ENCODE measurements at regions not wholly inside any gene's neighbourhood (a gene's known extent, or its start where the extent isn't known, plus 50 kb on each side); places are given as distances from the start of the nearest gene placed in this dataset.

GRCh38 chr4:83709627-83710026, 173.7 kb downstream of the GPAT3 start:
- TF ChIP-seq CHD1 (IDR thresholded peaks at IDR 0.05; ENCODE audit: low read depth, low read length) (no peak), ELK1 (IDR thresholded peaks at IDR 0.05; ENCODE audit: borderline replicate concordance, low read depth, low read length) (no peak)
- 45% methylated on average over 2 of the region's 7 CpGs; no CpG with 5 or more reads in 1 of the 2 experiments for WGBS, 2 experiments (ENCODE audit: extremely low coverage in 2 of 2, insufficient read length in 1 of 2)
- intact Hi-C loops (cut with micrococcal nuclease) (no loop called here), dilution Hi-C loops (cut with HindIII; ENCODE audit: low sequenced_read_pairs, unreplicated experiment) (no loop called here), in situ Hi-C loops (cut with MboI; ENCODE audit: low sequenced_read_pairs) (no loop called here)
- H3K4me1 ChIP-seq (ENCODE audit: control insufficient read depth, insufficient read depth, low read length): no peaks in the 10 kb centered on the region
- H3K79me1 ChIP-seq (ENCODE audit: low read depth in 1 of 2, low read length in 2 of 2): no peaks in the 10 kb centered on the region
- no peak overlapping the region for H3K18ac ChIP-seq (ENCODE audit: low read depth, low read length)
- no peak overlapping the region for H4K8ac ChIP-seq (ENCODE audit: low read depth in 2 of 2, low read length in 2 of 2)
- no peak overlapping the region for H2BK15ac ChIP-seq (ENCODE audit: low read depth, low read length)
- H2AFZ ChIP-seq (replicated peaks; ENCODE audit: low read length, poor library complexity): no peak overlapping the region
- H4K20me1 ChIP-seq (ENCODE audit: insufficient read depth, low read length): no peaks in the 10 kb centered on the region
- no peak overlapping the region for H3K4ac ChIP-seq (ENCODE audit: low read depth, low read length)
- no peak overlapping the region for H4K5ac ChIP-seq (ENCODE audit: low read depth, low read length)
- CTCF ChIA-PET: no interaction called here
- POLR2A ChIA-PET (ENCODE audit: unreplicated experiment): no interaction called here
- H3K56ac ChIP-seq (ENCODE audit: extremely low read depth, insufficient read depth, low read length): no peak overlapping the region
- no peak overlapping the region for H3K27ac ChIP-seq (ENCODE audit: insufficient read depth, low read length)
- ATAC-seq (ENCODE audit: low read depth) (no peak), DNase-seq (no peak)
- peaks cover 4% of the 10 kb centered on the region for H3K27me3 ChIP-seq (ENCODE audit: control insufficient read depth, insufficient read depth, low read length)
- no peak overlapping the region for H2AK9ac ChIP-seq (replicated peaks; ENCODE audit: low read depth, low read length, poor library complexity)
- no peak overlapping the region for H3K9ac ChIP-seq (ENCODE audit: low read depth, low read length)
- H3K9me3 ChIP-seq (ENCODE audit: control insufficient read depth, insufficient read depth, low read length): no peaks in the 10 kb centered on the region
- no peaks in the 10 kb centered on the region for H3K36me3 ChIP-seq (ENCODE audit: control insufficient read depth, insufficient read depth, low read length)
- no TSS peak for BruUV-seq (replicated peaks)
- no peak overlapping the region for H2AK5ac ChIP-seq (ENCODE audit: low read depth, low read length)
- H3K4me2 ChIP-seq (ENCODE audit: low read depth, low read length): no peak overlapping the region
- H2BK20ac ChIP-seq (ENCODE audit: low read depth, low read length): no peak overlapping the region
- no peak overlapping the region for H2BK5ac ChIP-seq (ENCODE audit: low read depth, low read length, poor library complexity, severe bottlenecking)
- H3K23ac ChIP-seq (ENCODE audit: low read depth, low read length): no peak overlapping the region
- no peaks in the 10 kb centered on the region for H3K9me1 ChIP-seq (ENCODE audit: insufficient read depth, low read length)
- no peak overlapping the region for H3K4me3 ChIP-seq (ENCODE audit: insufficient read depth, low read depth, low read length)
- H4K91ac ChIP-seq (ENCODE audit: insufficient read depth, low read depth, low read length): no peak overlapping the region
- no peak overlapping the region for H2BK120ac ChIP-seq (ENCODE audit: low read depth, low read length)
- no peak overlapping the region for H3K14ac ChIP-seq (replicated peaks; ENCODE audit: low read depth, low read length)

Measured in IMR-90 (cell line).